ENCODE measurements at regions not wholly inside any gene's neighbourhood (a gene's known extent, or its start where the extent isn't known, plus 50 kb on each side); places are given as distances from the start of the nearest gene placed in this dataset.

GRCh38 chr2:104049981-104050380 is 803.9 kb upstream of the POU3F3 start:
- no peak for TF ChIP-seq CTCF (conservative IDR thresholded peaks at IDR 0.05; ENCODE audit: low read depth, low read length)
- H3K4me3 ChIP-seq (ENCODE audit: low read length): no peak overlapping the region
- no peak for DNase-seq (ENCODE audit: low read depth)

GRCh38 chr2:104050656-104051242 is 803.2 kb upstream of the POU3F3 start:
- no peak for TF ChIP-seq CTCF (conservative IDR thresholded peaks at IDR 0.05; ENCODE audit: low read depth, low read length)
- DNase-seq (ENCODE audit: low read depth): no peak
- H3K4me3 ChIP-seq (ENCODE audit: low read length): no peak overlapping the region

GRCh38 chr2:104051766-104052165 is 802.1 kb upstream of the POU3F3 start:
- peak overlapping the region; percentile 41 for H3K4me3 ChIP-seq (ENCODE audit: low read length)
- TF ChIP-seq CTCF (conservative IDR thresholded peaks at IDR 0.05; ENCODE audit: low read depth, low read length): no peak
- no peak for DNase-seq (ENCODE audit: low read depth)

GRCh38 chr2:104052356-104052755 is 801.6 kb upstream of the POU3F3 start:
- H3K4me3 ChIP-seq (ENCODE audit: low read length): peak overlapping the region; percentile 41
- no peak for TF ChIP-seq CTCF (conservative IDR thresholded peaks at IDR 0.05; ENCODE audit: low read depth, low read length)
- DNase-seq (ENCODE audit: low read depth): peak; percentile 80

- DNase-seq (ENCODE audit: low read depth): no peak
- no peak overlapping the region for H3K4me3 ChIP-seq (ENCODE audit: low read length)
- TF ChIP-seq CTCF (conservative IDR thresholded peaks at IDR 0.05; ENCODE audit: low read depth, low read length): no peak
Measured at GRCh38 chr2:104056451-104056850, 797.5 kb upstream of the POU3F3 start.

GRCh38 chr2:104068665-104069064 is 785.2 kb upstream of the POU3F3 start:
- TF ChIP-seq CTCF (conservative IDR thresholded peaks at IDR 0.05; ENCODE audit: low read depth, low read length): no peak
- DNase-seq (ENCODE audit: low read depth): no peak
- H3K4me3 ChIP-seq (ENCODE audit: low read length): no peak overlapping the region

GRCh38 chr2:104077573-104077972 is 776.3 kb upstream of the POU3F3 start:
- no peak for DNase-seq (ENCODE audit: low read depth)
- no peak for TF ChIP-seq CTCF (conservative IDR thresholded peaks at IDR 0.05; ENCODE audit: low read depth, low read length)
- H3K4me3 ChIP-seq (ENCODE audit: low read length): no peak overlapping the region
